ENCODE measurements at regions not wholly inside any gene's neighbourhood (a gene's known extent, or its start where the extent isn't known, plus 50 kb on each side); places are given as distances from the start of the nearest gene placed in this dataset.
"Not testable (repeated sequence)": the region's sequence is repeated elsewhere in the genome, so short reads cannot be mapped to it uniquely, and the experiment has no call there.

- peaks cover 3% of the 10 kb centered on the region for H3K27me3 Mint-ChIP-seq (ENCODE audit: low read depth)
- H3K27ac Mint-ChIP-seq, result no peak overlapping the region
- no peaks in the 10 kb centered on the region for H3K9me3 Mint-ChIP-seq
These were observed 365.4 kb upstream of the C16orf82 start for GRCh38 chr16:26701243-26701886.

GRCh38 chr16:26705346-26705745, 361.4 kb upstream of the C16orf82 start:
- DNase-seq (ENCODE audit: low spot score), result no peak
- H3K4me3 Mint-ChIP-seq, result no peak overlapping the region
- no peaks in the 10 kb centered on the region for H3K36me3 Mint-ChIP-seq (ENCODE audit: low read depth)
- H3K27ac Mint-ChIP-seq, result no peak overlapping the region
- peaks cover 3% of the 10 kb centered on the region for H3K27me3 Mint-ChIP-seq (ENCODE audit: low read depth)
- no peaks in the 10 kb centered on the region for H3K9me3 Mint-ChIP-seq
- no peaks in the 10 kb centered on the region for H3K4me1 Mint-ChIP-seq (ENCODE audit: low read depth)

More at GRCh38 chr16:26701243-26701886, 365.4 kb upstream of the C16orf82 start:
- H3K4me3 Mint-ChIP-seq, result no peak overlapping the region
- H3K4me1 Mint-ChIP-seq (ENCODE audit: low read depth), result no peaks in the 10 kb centered on the region
- no peaks in the 10 kb centered on the region for H3K36me3 Mint-ChIP-seq (ENCODE audit: low read depth)
- no peak for DNase-seq (ENCODE audit: low spot score)

- Mint-ChIP-seq H3K9me3 (no peaks in the 10 kb centered on the region), H3K27me3 (ENCODE audit: low read depth) (peaks cover 3% of the 10 kb centered on the region), H3K4me3 (no peak overlapping the region), H3K27ac (no peak overlapping the region), H3K4me1 (ENCODE audit: low read depth) (no peaks in the 10 kb centered on the region), H3K36me3 (ENCODE audit: low read depth) (no peaks in the 10 kb centered on the region)
- DNase-seq (ENCODE audit: low spot score), result no peak
These were observed 358.3 kb upstream of the C16orf82 start for GRCh38 chr16:26708428-26708827.

- Mint-ChIP-seq H3K27ac (no peak overlapping the region), H3K9me3 (no peaks in the 10 kb centered on the region), H3K36me3 (ENCODE audit: low read depth) (no peaks in the 10 kb centered on the region), H3K27me3 (ENCODE audit: low read depth) (peaks cover 3% of the 10 kb centered on the region), H3K4me1 (ENCODE audit: low read depth) (no peaks in the 10 kb centered on the region), H3K4me3 (no peak overlapping the region)
- no peak for DNase-seq (ENCODE audit: low spot score)
These were observed 357.6 kb upstream of the C16orf82 start for GRCh38 chr16:26709175-26709574.

- Mint-ChIP-seq H3K27ac (no peak overlapping the region), H3K36me3 (ENCODE audit: low read depth) (no peaks in the 10 kb centered on the region), H3K9me3 (no peaks in the 10 kb centered on the region), H3K27me3 (ENCODE audit: low read depth) (peaks cover 1% of the 10 kb centered on the region), H3K4me3 (no peak overlapping the region), H3K4me1 (ENCODE audit: low read depth) (no peaks in the 10 kb centered on the region)
- DNase-seq (ENCODE audit: low spot score), result no peak
These were observed 357.0 kb upstream of the C16orf82 start for GRCh38 chr16:26709754-26710153.

GRCh38 chr16:26710450-26710849, 356.3 kb upstream of the C16orf82 start:
- Mint-ChIP-seq H3K4me3 (no peak overlapping the region), H3K9me3 (no peaks in the 10 kb centered on the region), H3K4me1 (ENCODE audit: low read depth) (no peaks in the 10 kb centered on the region), H3K27ac (no peak overlapping the region), H3K27me3 (ENCODE audit: low read depth) (no peaks in the 10 kb centered on the region), H3K36me3 (ENCODE audit: low read depth) (no peaks in the 10 kb centered on the region)
- no peak for DNase-seq (ENCODE audit: low spot score)

- Mint-ChIP-seq H3K36me3 (ENCODE audit: low read depth) (no peaks in the 10 kb centered on the region), H3K4me1 (ENCODE audit: low read depth) (no peaks in the 10 kb centered on the region), H3K27me3 (ENCODE audit: low read depth) (no peaks in the 10 kb centered on the region), H3K9me3 (no peaks in the 10 kb centered on the region), H3K4me3 (no peak overlapping the region), H3K27ac (no peak overlapping the region)
- DNase-seq (ENCODE audit: low spot score), result no peak
These were observed 353.9 kb upstream of the C16orf82 start for GRCh38 chr16:26712876-26713275.

- Mint-ChIP-seq H3K9me3 (no peaks in the 10 kb centered on the region), H3K27me3 (ENCODE audit: low read depth) (no peaks in the 10 kb centered on the region), H3K27ac (no peak overlapping the region), H3K4me1 (ENCODE audit: low read depth) (no peaks in the 10 kb centered on the region), H3K36me3 (ENCODE audit: low read depth) (no peaks in the 10 kb centered on the region), H3K4me3 (no peak overlapping the region)
- no peak for DNase-seq (ENCODE audit: low spot score)
These were observed 350.8 kb upstream of the C16orf82 start for GRCh38 chr16:26715969-26716368.

- Mint-ChIP-seq H3K9me3 (no peaks in the 10 kb centered on the region), H3K36me3 (ENCODE audit: low read depth) (no peaks in the 10 kb centered on the region), H3K4me1 (ENCODE audit: low read depth) (no peaks in the 10 kb centered on the region), H3K27ac (no peak overlapping the region), H3K4me3 (no peak overlapping the region), H3K27me3 (ENCODE audit: low read depth) (no peaks in the 10 kb centered on the region)
- DNase-seq (ENCODE audit: low spot score), result no peak
These were observed 348.9 kb upstream of the C16orf82 start for GRCh38 chr16:26717826-26718225.

GRCh38 chr16:26721290-26721689, 345.4 kb upstream of the C16orf82 start:
- H3K4me3 Mint-ChIP-seq, result no peak overlapping the region
- no peak for DNase-seq (ENCODE audit: low spot score)
- no peaks in the 10 kb centered on the region for H3K36me3 Mint-ChIP-seq (ENCODE audit: low read depth)
- H3K27me3 Mint-ChIP-seq (ENCODE audit: low read depth), result peaks cover 2% of the 10 kb centered on the region
- no peaks in the 10 kb centered on the region for H3K4me1 Mint-ChIP-seq (ENCODE audit: low read depth)
- H3K9me3 Mint-ChIP-seq, result no peaks in the 10 kb centered on the region
- H3K27ac Mint-ChIP-seq, result no peak overlapping the region

- not testable (repeated sequence) for DNase-seq (ENCODE audit: low spot score); H3K36me3 Mint-ChIP-seq (ENCODE audit: low read depth); H3K4me1 Mint-ChIP-seq (ENCODE audit: low read depth); H3K4me3 Mint-ChIP-seq; H3K27ac Mint-ChIP-seq; H3K9me3 Mint-ChIP-seq; H3K27me3 Mint-ChIP-seq (ENCODE audit: low read depth)
These were observed 344.8 kb upstream of the C16orf82 start for GRCh38 chr16:26721957-26722356.

GRCh38 chr16:26724189-26724588, 342.5 kb upstream of the C16orf82 start:
- no peaks in the 10 kb centered on the region for H3K4me1 Mint-ChIP-seq (ENCODE audit: low read depth)
- no peak overlapping the region for H3K4me3 Mint-ChIP-seq
- DNase-seq (ENCODE audit: low spot score), result no peak
- no peak overlapping the region for H3K27ac Mint-ChIP-seq
- peaks cover 4% of the 10 kb centered on the region for H3K27me3 Mint-ChIP-seq (ENCODE audit: low read depth)
- H3K9me3 Mint-ChIP-seq, result no peaks in the 10 kb centered on the region
- no peaks in the 10 kb centered on the region for H3K36me3 Mint-ChIP-seq (ENCODE audit: low read depth)

- H3K4me1 Mint-ChIP-seq (ENCODE audit: low read depth), result no peaks in the 10 kb centered on the region
- no peak overlapping the region for H3K27ac Mint-ChIP-seq
- peaks cover 4% of the 10 kb centered on the region for H3K27me3 Mint-ChIP-seq (ENCODE audit: low read depth)
- H3K4me3 Mint-ChIP-seq, result no peak overlapping the region
- H3K9me3 Mint-ChIP-seq, result no peaks in the 10 kb centered on the region
- DNase-seq (ENCODE audit: low spot score), result no peak
- no peaks in the 10 kb centered on the region for H3K36me3 Mint-ChIP-seq (ENCODE audit: low read depth)
These were observed 338.9 kb upstream of the C16orf82 start for GRCh38 chr16:26727848-26728247.

- Mint-ChIP-seq H3K27me3 (ENCODE audit: low read depth) (peaks cover 4% of the 10 kb centered on the region), H3K27ac (no peak overlapping the region), H3K4me3 (no peak overlapping the region), H3K9me3 (no peaks in the 10 kb centered on the region), H3K4me1 (ENCODE audit: low read depth) (no peaks in the 10 kb centered on the region), H3K36me3 (ENCODE audit: low read depth) (no peaks in the 10 kb centered on the region)
- no peak for DNase-seq (ENCODE audit: low spot score)
These were observed 336.7 kb upstream of the C16orf82 start for GRCh38 chr16:26729951-26730541.

GRCh38 chr16:26731729-26732128, 335.0 kb upstream of the C16orf82 start:
- H3K27me3 Mint-ChIP-seq (ENCODE audit: low read depth), result peaks cover 2% of the 10 kb centered on the region
- no peaks in the 10 kb centered on the region for H3K9me3 Mint-ChIP-seq
- no peak for DNase-seq (ENCODE audit: low spot score)
- H3K4me1 Mint-ChIP-seq (ENCODE audit: low read depth), result no peaks in the 10 kb centered on the region
- no peak overlapping the region for H3K27ac Mint-ChIP-seq
- H3K4me3 Mint-ChIP-seq, result no peak overlapping the region
- H3K36me3 Mint-ChIP-seq (ENCODE audit: low read depth), result no peaks in the 10 kb centered on the region

Measured in T-helper 2 cell treated with Interferon-gamma antibody and Interleukin-4, amounts not matched to agents 5 μg/mL and 100 μg/mL, for 36 hours (primary cell).